ENCODE measurements at regions not wholly inside any gene's neighbourhood (a gene's known extent, or its start where the extent isn't known, plus 50 kb on each side); places are given as distances from the start of the nearest gene placed in this dataset.
"Not testable (repeated sequence)": the region's sequence is repeated elsewhere in the genome, so short reads cannot be mapped to it uniquely, and the experiment has no call there.

DNA sequence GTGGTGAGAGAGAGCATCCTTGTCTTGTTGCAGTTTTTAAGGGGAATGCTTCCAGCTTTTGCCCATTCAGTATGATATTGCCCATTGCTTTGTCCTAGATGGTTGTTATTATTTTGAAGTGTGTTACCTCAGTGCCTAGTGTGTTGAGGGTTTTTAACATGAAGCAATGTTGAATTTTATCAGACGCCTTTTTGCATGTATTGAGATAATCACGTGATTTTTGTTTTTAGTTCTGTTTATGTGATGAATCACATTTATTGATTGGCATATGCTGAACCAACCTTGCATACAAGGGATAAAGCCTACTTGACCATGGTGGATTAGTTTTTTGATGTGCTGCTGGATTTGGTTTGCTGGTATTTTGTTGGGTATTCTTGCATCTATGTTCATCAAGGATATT lies 302.3 kb upstream of the G2E3 start:
- Mint-ChIP-seq H3K27me3 (no peaks in the 10 kb centered on the region), H3K36me3 (ENCODE audit: low read depth) (no peaks in the 10 kb centered on the region), H3K9me3 (no peaks in the 10 kb centered on the region), H3K27ac (no peak overlapping the region), H3K4me1 (ENCODE audit: low read depth) (no peaks in the 10 kb centered on the region), H3K4me3 (no peak overlapping the region)
- intact Hi-C loops (cut with micrococcal nuclease) = no loop called here

DNA sequence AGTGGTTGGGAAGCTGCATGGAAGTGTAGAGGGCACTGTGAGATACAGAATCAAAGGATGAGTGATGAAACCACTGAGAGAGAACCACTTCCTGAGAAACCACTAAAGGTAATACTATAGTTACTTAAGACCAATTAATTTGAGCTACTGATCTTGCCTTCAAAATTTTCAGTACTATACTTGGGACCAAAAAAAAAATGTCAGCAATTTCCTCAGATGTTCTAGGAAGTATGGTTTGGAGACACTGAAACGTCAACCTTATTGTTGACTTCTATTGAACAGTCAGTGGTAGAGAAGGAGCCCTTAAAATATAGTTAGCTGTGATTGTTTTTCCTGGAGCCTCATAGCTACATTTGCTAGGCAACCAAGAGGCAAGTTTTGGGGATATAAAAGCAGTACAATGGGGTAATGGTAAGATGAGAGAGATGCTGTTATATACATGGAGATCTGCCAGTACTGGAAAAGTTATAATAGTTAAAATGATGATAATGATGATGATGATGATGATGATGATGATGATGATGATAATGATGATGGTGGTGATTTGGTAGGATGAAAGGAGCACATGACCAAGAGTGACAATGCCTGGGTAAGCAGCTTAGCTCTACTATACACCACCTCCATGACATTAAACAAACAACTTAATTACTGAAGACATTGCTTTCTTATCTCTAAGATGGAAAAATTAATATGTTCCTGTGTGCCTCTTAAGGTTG lies 300.9 kb upstream of the G2E3 start:
- no peaks in the 10 kb centered on the region for H3K36me3 Mint-ChIP-seq (ENCODE audit: low read depth)
- H3K27me3 Mint-ChIP-seq = no peaks in the 10 kb centered on the region
- no peaks in the 10 kb centered on the region for H3K9me3 Mint-ChIP-seq
- no peak overlapping the region for H3K4me3 Mint-ChIP-seq
- H3K4me1 Mint-ChIP-seq (ENCODE audit: low read depth) = no peaks in the 10 kb centered on the region
- intact Hi-C loops (cut with micrococcal nuclease) = no loop called here
- H3K27ac Mint-ChIP-seq = no peak overlapping the region

DNA sequence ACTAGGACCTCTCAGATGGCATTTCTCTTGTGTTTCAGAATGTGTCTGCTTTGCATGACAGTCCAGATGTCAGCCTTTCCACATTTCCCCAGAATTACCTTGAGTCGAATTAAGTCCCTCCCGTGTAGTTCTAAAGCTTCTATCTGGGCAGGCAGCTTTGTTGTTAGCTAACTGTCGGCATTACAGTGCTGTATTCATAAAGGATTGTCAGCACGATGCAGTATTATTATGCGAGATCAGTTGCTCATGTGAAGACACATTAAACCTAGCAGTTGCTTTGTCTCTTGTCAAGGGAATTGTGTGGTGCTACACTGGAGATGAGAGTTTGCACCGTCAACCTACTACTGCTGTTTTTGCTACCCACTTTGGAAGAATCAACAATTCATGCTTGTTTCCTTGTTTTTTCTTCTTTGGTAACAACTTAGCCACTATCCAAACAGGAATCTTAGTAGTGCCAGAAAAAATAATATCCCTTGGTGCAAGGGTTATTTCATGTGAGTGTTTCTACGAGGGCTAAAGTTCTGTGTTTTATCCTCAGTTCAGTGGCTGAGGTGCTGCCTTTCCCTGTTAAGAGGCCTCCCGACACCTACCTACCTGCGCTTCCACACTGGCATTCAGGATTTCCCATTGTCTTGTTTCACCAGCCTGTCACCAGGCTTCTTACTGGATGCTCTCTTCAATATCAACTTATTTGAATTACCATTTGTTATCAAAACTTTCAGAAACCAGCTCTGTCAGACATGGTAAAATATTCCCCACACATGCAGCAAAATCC lies 297.9 kb upstream of the G2E3 start:
- Mint-ChIP-seq H3K27ac (no peak overlapping the region), H3K27me3 (no peaks in the 10 kb centered on the region), H3K9me3 (no peaks in the 10 kb centered on the region), H3K4me1 (ENCODE audit: low read depth) (no peaks in the 10 kb centered on the region), H3K4me3 (no peak overlapping the region), H3K36me3 (ENCODE audit: low read depth) (no peaks in the 10 kb centered on the region)
- intact Hi-C loops (cut with micrococcal nuclease) = no loop called here

DNA sequence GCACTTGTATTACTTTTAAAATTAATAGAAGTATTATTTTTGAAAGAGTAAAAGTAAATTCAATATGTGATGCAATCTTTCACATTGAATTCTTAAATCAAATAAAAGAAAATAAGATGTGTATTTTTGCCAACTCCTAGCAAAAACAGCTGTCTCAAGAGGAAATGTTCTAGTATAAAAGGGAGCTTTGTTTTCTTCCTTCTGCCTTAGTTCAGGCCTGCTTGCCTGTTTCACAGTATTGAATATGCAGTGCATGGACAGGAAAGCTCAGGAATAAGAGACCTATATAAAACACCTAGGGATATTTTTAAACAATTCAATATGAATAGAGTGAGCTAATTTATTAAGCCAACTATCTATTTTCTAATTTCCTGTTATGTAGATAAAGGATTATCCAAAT lies 294.8 kb upstream of the G2E3 start:
- Mint-ChIP-seq H3K36me3 (ENCODE audit: low read depth) (no peaks in the 10 kb centered on the region), H3K4me3 (no peak overlapping the region), H3K27me3 (no peaks in the 10 kb centered on the region), H3K9me3 (no peaks in the 10 kb centered on the region), H3K27ac (no peak overlapping the region), H3K4me1 (ENCODE audit: low read depth) (no peaks in the 10 kb centered on the region)
- intact Hi-C loops (cut with micrococcal nuclease) = no loop called here

DNA sequence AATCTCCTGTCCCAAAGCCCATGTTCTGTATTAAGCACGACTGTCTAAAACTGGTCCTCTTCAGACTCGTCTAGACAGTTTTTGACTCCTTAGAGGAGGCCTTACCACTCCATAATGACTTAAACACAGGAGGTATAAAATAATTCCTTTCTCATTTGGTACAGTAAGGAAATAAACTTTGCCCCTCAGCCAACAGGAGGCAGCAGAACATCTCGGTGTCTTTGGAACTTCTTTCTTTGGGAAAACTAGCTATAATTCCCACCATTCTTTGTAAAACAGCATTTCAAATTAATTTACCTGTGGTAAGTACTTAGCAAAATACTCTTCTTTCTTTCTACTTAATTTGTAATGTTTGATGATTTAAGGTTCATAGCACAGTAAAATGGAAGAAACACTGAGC lies 292.7 kb upstream of the G2E3 start:
- intact Hi-C loops (cut with micrococcal nuclease) = no loop called here
- Mint-ChIP-seq H3K36me3 (ENCODE audit: low read depth) (no peaks in the 10 kb centered on the region), H3K9me3 (no peaks in the 10 kb centered on the region), H3K4me1 (ENCODE audit: low read depth) (no peaks in the 10 kb centered on the region), H3K4me3 (no peak overlapping the region), H3K27ac (no peak overlapping the region), H3K27me3 (peaks cover 4% of the 10 kb centered on the region)

DNA sequence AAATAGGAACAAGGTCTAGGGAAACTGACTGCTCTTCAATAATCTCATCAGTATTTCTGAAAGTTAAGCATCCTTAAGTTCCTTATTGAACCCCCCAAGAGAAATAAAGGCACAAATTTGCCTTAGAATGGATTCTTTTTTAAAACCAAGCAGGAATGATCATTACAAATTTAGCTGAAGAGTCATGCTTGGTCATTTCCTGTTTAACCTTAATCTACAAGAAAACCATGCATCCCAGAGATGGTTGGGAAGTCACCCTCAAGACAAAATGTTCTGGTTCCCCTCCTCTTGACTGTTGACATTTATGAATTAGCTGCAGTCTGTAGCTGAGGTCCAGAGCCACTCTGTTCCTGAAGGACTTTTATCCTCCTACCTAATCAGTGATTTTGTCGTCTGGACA lies 291.8 kb upstream of the G2E3 start:
- intact Hi-C loops (cut with micrococcal nuclease) = no loop called here
- H3K4me3 Mint-ChIP-seq = no peak overlapping the region
- H3K27me3 Mint-ChIP-seq = peaks cover 4% of the 10 kb centered on the region
- H3K36me3 Mint-ChIP-seq (ENCODE audit: low read depth) = no peaks in the 10 kb centered on the region
- H3K9me3 Mint-ChIP-seq = no peaks in the 10 kb centered on the region
- H3K4me1 Mint-ChIP-seq (ENCODE audit: low read depth) = no peaks in the 10 kb centered on the region
- H3K27ac Mint-ChIP-seq = no peak overlapping the region

DNA sequence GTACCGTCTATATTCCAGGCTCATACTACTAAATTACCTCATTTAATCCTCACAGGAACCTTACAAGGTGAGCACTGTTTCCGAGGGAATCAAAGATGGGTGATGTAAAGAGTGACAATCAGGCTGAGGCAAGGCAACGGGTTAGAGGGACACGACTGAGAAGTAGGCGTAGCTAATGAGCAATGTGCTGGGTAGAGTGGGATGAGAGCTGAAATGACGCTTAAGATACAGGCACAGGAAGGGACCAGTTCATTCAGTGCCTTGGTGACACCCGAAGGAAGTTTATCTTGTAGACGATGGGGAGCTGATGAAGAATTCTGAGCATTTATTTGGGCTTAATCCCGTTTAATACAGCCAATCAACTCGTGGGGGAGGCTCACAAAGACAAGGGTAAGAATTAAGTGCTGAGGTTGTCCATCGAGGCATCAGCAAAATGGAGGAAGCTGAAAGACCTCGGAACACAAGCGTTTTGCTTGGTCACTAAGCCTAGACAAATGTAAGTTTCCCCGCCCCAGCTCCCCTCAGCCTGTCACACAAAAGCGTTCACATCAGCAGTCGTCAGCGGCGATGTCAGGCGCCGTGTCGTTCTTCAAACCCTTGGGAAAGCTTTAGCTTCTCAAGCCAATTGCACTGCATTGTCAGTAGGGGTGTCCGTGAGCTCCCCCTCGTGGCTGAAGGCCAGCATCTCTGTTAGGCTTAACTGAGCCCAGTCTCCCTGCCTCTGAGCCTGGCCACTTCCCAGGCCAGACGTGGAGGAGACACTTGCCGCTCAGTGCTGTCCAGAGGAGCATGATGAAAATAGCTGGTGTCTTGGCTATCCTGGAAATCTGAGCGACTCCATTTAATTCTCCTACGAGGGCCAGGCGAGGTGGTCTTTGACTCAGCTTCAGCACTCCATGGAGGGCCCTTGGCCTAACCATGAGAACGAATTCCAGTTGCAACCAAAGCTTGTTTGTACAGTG lies 288.5 kb upstream of the G2E3 start:
- Mint-ChIP-seq H3K27ac (no peak overlapping the region), H3K9me3 (no peaks in the 10 kb centered on the region)
- intact Hi-C loops (cut with micrococcal nuclease) = no loop called here

DNA sequence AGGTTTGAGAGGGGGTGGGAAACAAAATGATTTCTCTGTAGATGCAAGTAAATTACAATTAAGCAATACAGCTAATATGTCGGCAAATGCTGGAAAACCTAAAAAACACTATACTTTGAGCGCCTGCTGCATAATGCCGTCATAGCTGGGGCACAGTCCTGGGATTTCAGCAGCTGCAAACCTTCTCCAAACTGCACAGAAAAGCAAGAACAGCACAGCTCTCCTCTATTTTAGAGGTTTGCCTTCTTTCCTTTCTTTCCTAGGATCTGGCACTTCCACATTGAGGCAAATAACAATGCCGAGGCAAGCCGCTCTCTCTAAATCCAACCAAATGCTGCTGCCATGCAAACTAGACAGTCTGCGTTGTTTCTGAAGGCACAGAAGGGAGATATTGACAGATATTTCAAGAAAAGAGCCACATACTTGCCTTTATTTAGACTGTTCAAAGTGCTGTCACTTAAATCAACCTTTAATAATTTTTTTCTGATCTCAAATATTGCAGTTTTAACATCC lies 287.1 kb upstream of the G2E3 start:
- H3K4me3 Mint-ChIP-seq = no peak overlapping the region
- H3K27me3 Mint-ChIP-seq = peaks cover 6% of the 10 kb centered on the region
- no peak overlapping the region for H3K27ac Mint-ChIP-seq
- no peaks in the 10 kb centered on the region for H3K36me3 Mint-ChIP-seq (ENCODE audit: low read depth)
- intact Hi-C loops (cut with micrococcal nuclease) = no loop called here
- no peaks in the 10 kb centered on the region for H3K4me1 Mint-ChIP-seq (ENCODE audit: low read depth)
- no peaks in the 10 kb centered on the region for H3K9me3 Mint-ChIP-seq

More for the DNA sequence above, 288.5 kb upstream of the G2E3 start:
- H3K36me3 Mint-ChIP-seq (ENCODE audit: low read depth) = no peaks in the 10 kb centered on the region
- H3K4me3 Mint-ChIP-seq = no peak overlapping the region
- H3K4me1 Mint-ChIP-seq (ENCODE audit: low read depth) = no peaks in the 10 kb centered on the region
- peaks cover 6% of the 10 kb centered on the region for H3K27me3 Mint-ChIP-seq

DNA sequence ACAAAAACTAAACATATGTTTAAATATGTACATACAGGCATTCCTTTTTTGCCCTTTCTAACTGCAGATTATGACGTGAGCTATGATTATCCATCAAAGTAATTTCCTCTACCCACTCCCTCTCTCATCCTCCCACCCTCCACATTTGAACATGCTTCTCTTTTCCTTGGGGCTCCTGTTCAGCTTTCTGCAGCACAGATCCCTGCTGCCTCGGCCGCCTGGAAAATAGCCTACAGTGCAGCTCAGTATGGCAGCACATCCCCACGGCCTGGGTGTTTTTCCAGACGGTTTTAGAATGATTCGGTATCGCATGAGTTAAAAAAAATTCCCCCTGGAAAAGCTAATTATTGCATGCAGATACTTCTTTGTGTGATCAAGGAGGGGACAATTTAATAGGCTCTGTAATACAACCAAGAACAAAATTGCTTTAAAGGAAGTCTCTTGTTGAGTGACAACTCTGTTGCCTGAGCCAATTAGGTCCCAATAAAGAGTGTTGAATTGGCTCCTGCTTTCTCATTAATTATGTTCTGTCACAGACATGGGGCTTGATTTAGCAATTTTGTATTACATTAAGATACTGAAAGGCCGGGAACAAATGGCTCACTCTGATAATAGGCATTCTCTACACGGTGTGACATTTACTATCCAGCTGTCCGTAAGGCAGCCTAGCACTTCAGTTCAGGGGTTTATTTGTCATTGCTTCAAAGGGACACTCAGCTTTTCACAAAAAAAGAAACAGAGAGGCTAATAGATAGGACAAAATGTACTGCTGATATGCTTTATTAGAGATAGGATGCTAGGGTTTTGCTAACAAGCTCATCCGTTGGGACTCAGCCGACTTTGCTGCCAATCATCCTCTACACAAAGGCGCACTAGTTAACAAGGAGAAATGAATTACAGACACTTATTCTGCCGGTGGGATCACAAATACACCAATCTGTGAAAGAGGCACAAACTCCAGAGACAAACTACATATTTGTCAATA lies 285.8 kb upstream of the G2E3 start:
- Mint-ChIP-seq H3K27ac (no peak overlapping the region), H3K36me3 (ENCODE audit: low read depth) (no peaks in the 10 kb centered on the region), H3K9me3 (no peaks in the 10 kb centered on the region), H3K4me3 (no peak overlapping the region), H3K27me3 (peaks cover 6% of the 10 kb centered on the region), H3K4me1 (ENCODE audit: low read depth) (no peaks in the 10 kb centered on the region)
- intact Hi-C loops (cut with micrococcal nuclease) = no loop called here

DNA sequence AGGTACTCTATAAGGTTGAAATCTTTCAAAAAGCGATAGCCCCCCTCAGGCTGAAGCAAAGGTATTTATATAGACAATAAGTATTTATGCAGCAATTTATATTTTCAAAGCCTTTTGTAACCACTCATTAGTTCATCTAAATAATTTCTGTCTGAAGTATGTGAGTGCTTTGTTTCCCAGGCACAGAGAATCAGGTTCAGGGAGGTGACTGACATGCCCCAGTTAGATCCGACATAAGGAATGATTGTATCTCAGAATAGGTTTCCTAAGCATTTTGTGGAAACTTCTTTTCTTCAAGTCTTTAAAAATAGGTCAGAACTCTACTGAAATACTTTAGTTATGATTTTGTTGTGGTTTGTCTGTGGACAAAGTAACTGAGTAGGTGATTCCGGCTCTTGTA lies 283.4 kb upstream of the G2E3 start:
- no peak overlapping the region for H3K4me3 Mint-ChIP-seq
- no peaks in the 10 kb centered on the region for H3K4me1 Mint-ChIP-seq (ENCODE audit: low read depth)
- peaks cover 2% of the 10 kb centered on the region for H3K27me3 Mint-ChIP-seq
- intact Hi-C loops (cut with micrococcal nuclease) = no loop called here
- no peaks in the 10 kb centered on the region for H3K36me3 Mint-ChIP-seq (ENCODE audit: low read depth)
- H3K27ac Mint-ChIP-seq = no peak overlapping the region
- H3K9me3 Mint-ChIP-seq = no peaks in the 10 kb centered on the region

DNA sequence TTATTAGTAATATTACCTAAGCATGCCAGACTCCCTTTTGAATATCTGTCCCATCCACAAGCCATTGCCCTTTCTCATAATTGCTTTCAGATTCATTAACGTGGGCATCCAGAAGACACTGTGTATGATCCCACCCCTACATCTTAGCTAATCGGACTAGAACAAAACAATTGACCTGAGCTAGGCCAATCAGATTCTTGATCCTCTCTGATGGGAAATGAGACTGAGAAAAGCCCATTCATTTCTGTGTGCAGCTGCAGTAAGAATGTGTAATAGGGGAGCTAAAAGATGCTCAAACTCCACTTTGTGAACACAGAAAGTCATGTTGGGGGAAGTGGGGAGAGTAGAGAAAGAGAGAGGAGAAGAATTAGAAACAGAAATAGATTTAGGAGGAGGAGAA lies 281.7 kb upstream of the G2E3 start:
- Mint-ChIP-seq H3K27me3 (peaks cover 2% of the 10 kb centered on the region), H3K4me1 (ENCODE audit: low read depth) (no peaks in the 10 kb centered on the region), H3K4me3 (no peak overlapping the region), H3K27ac (no peak overlapping the region), H3K36me3 (ENCODE audit: low read depth) (no peaks in the 10 kb centered on the region), H3K9me3 (no peaks in the 10 kb centered on the region)
- intact Hi-C loops (cut with micrococcal nuclease) = no loop called here

DNA sequence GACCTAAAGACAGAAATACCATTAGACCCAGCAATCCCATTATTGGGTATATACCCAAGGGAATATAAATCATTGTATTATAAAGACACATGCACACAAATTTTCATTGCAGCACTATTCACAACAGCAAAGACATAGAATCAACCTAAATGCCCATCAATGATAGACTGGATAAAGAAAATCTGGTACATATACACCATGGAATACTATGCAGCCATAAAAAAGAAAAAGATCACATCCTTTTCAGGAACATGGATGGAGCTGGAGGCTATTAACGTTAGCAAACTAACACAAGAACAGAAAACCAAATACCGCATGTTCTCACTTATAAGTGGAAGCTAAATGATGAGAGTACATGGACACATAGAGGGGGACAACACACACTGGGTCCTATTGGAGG lies 280.1 kb upstream of the G2E3 start:
- H3K27ac Mint-ChIP-seq; H3K36me3 Mint-ChIP-seq (ENCODE audit: low read depth); H3K9me3 Mint-ChIP-seq; H3K4me1 Mint-ChIP-seq (ENCODE audit: low read depth); intact Hi-C loops (cut with micrococcal nuclease); H3K4me3 Mint-ChIP-seq; H3K27me3 Mint-ChIP-seq: not testable (repeated sequence)

DNA sequence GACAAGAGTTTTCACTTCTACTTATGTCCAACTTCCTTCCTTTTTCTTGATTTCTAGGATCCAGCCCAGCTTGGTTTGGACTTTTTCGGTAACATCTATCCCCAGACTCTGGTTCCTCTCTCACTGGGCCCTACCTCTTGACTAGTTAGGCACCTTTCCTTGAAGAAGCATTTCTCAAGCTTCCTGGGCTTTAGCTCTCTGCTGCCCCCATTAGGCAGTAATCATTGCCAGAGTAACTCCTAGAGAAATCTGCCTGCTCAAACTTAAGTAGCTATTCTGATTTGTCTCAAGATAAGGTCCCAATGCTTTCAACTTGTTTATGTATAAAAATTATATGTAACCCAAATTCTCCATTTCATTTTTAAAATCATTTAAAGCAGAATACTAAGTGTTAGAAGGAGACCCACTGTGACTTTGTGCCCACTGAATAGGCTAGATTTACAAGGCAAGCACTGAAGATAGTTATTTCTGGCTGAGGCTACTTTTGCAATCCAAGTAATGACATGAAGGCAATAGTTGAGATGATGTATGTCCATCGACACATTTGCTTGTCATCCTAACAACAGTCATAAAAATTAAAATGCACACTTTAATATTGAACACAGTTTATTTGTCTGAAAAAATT lies 275.0 kb upstream of the G2E3 start:
- Mint-ChIP-seq H3K36me3 (ENCODE audit: low read depth) (no peaks in the 10 kb centered on the region), H3K27me3 (no peaks in the 10 kb centered on the region), H3K4me3 (no peak overlapping the region), H3K27ac (no peak overlapping the region), H3K4me1 (ENCODE audit: low read depth) (no peaks in the 10 kb centered on the region), H3K9me3 (no peaks in the 10 kb centered on the region)
- intact Hi-C loops (cut with micrococcal nuclease) = no loop called here

Measured in dendritic cell treated with granulocyte-macrophage colony-stimulating factor and Interleukin-4, amounts not matched to agents 40 ng/mL and 50 ng/mL, for 4 days (primary cell).